H9 (cell line): ENCODE measurements at regions not wholly inside any gene's neighbourhood (a gene's known extent, or its start where the extent isn't known, plus 50 kb on each side); places are given as distances from the start of the nearest gene placed in this dataset.

Experiments used
- DNase-seq: peaks from one replicate; pipeline ENCODE4 v3.0.0-alpha.2; 2017
- H2AFZ ChIP-seq: one replicate; pipeline ENCODE4 v1.6.1; 2013; ENCODE audit warnings: mild to moderate bottlenecking, low read length, control low read depth, moderate library complexity
- H2AK5ac ChIP-seq: 2 replicates; pipeline ENCODE4 v1.6.1; 2013; ENCODE audit warnings: low read length, control low read depth, mixed read lengths; ENCODE audit not compliant: insufficient read length
- H2BK120ac ChIP-seq: one replicate; pipeline ENCODE4 v1.6.1; 2013; ENCODE audit warnings: low read depth, mild to moderate bottlenecking, low read length, control low read depth, inconsistent platforms; ENCODE audit not compliant: poor library complexity, severe bottlenecking
- H2BK12ac ChIP-seq: 2 replicates; pipeline ENCODE4 v1.6.1; 2013; ENCODE audit warnings: low read length, control low read depth, mixed read lengths, low read depth; ENCODE audit not compliant: insufficient read length
- H2BK15ac ChIP-seq: 2 replicates; pipeline ENCODE4 v1.6.1; 2013; ENCODE audit warnings: low read depth, low read length, control low read depth
- H2BK20ac ChIP-seq: one replicate; pipeline ENCODE4 v1.6.1; 2013; ENCODE audit warnings: low read depth, mild to moderate bottlenecking, low read length, control low read depth, inconsistent platforms; ENCODE audit not compliant: poor library complexity, severe bottlenecking
- H2BK5ac ChIP-seq: 2 replicates; pipeline ENCODE4 v1.6.1; 2013; ENCODE audit warnings: low read length, control low read depth, mixed read lengths; ENCODE audit not compliant: insufficient read length
- H3K14ac ChIP-seq: 2 replicates; pipeline ENCODE4 v1.6.1; 2013; ENCODE audit warnings: low read length, control low read depth; ENCODE audit not compliant: insufficient read depth
- H3K18ac ChIP-seq: 2 replicates; pipeline ENCODE4 v1.6.1; 2013; ENCODE audit warnings: low read depth, mild to moderate bottlenecking, mixed read lengths, low read length, control low read depth; ENCODE audit not compliant: insufficient read length
- H3K23ac ChIP-seq: 2 replicates; pipeline ENCODE4 v1.6.1; 2013; ENCODE audit warnings: low read length, control low read depth, mixed read lengths, low read depth; ENCODE audit not compliant: insufficient read length
- H3K23me2 ChIP-seq: 2 replicates; pipeline ENCODE4 v1.6.1; 2013; ENCODE audit warnings: low read depth, mild to moderate bottlenecking, mixed read lengths, low read length, control low read depth; ENCODE audit not compliant: insufficient read length, poor library complexity, severe bottlenecking
- H3K27ac ChIP-seq: 2 replicates; pipeline ENCODE4 v1.5.1; 2013; ENCODE audit warnings: low read length, control low read depth, mixed read lengths, low read depth; ENCODE audit not compliant: insufficient read length
- H3K27me3 ChIP-seq: 2 replicates; pipeline ENCODE4 v1.6.1; 2013; ENCODE audit warnings: low read length, control low read depth, inconsistent platforms; ENCODE audit not compliant: insufficient read depth
- H3K4ac ChIP-seq: 2 replicates; pipeline ENCODE4 v1.6.1; 2013; ENCODE audit warnings: low read depth, mild to moderate bottlenecking, control low read depth, inconsistent platforms, low read length, moderate library complexity
- H3K4me1 ChIP-seq: 2 replicates; pipeline ENCODE4 v1.6.1; 2013; ENCODE audit warnings: low read length, control low read depth, inconsistent platforms; ENCODE audit not compliant: insufficient read depth
- H3K4me2 ChIP-seq: 2 replicates; pipeline ENCODE4 v1.6.1; 2013; ENCODE audit warnings: low read length, control low read depth, mixed read lengths; ENCODE audit not compliant: insufficient read length, insufficient read depth
- H3K56ac ChIP-seq: 2 replicates; pipeline ENCODE4 v1.6.1; 2013; ENCODE audit warnings: low read depth, mild to moderate bottlenecking, mixed read lengths, low read length, control low read depth; ENCODE audit not compliant: insufficient read length
- H3K79me1 ChIP-seq: 2 replicates; pipeline ENCODE4 v1.6.1; 2013; ENCODE audit warnings: low read depth, mild to moderate bottlenecking, moderate library complexity, low read length, control low read depth, inconsistent platforms; ENCODE audit not compliant: insufficient read depth, poor library complexity, severe bottlenecking
- H3K79me2 ChIP-seq: 2 replicates; pipeline ENCODE4 v1.6.1; 2013; ENCODE audit warnings: low read length, control low read depth, inconsistent platforms; ENCODE audit not compliant: insufficient read depth
- H3K9ac ChIP-seq: 2 replicates; pipeline ENCODE4 v1.6.1; 2013; ENCODE audit warnings: low read length, control low read depth, mixed read lengths; ENCODE audit not compliant: insufficient read length; ENCODE audit errors: extremely low read depth
- H3K9me3 ChIP-seq: one replicate; pipeline ENCODE4 v1.6.1; 2013; ENCODE audit warnings: low read depth, low read length, inconsistent platforms; ENCODE audit not compliant: control insufficient read depth
- H3T11ph ChIP-seq: one replicate; pipeline ENCODE4 v1.6.1; 2013; ENCODE audit warnings: mild to moderate bottlenecking, low read length, control low read depth, inconsistent platforms
- H4K20me1 ChIP-seq: one replicate; pipeline ENCODE4 v1.6.1; 2013; ENCODE audit not compliant: control insufficient read depth, insufficient read length, insufficient read depth
- H4K5ac ChIP-seq: 2 replicates; pipeline ENCODE4 v1.6.1; 2013; ENCODE audit warnings: low read depth, mild to moderate bottlenecking, mixed read lengths, low read length, control low read depth; ENCODE audit not compliant: insufficient read length
- H4K8ac ChIP-seq: replicated peaks from 2 replicates; pipeline ENCODE4 v1.6.1; 2013; ENCODE audit warnings: low read length, control low read depth, mixed read lengths, low read depth; ENCODE audit not compliant: insufficient read length
- H4K91ac ChIP-seq: 2 replicates; pipeline ENCODE4 v1.6.1; 2013; ENCODE audit warnings: low read depth, mild to moderate bottlenecking, moderate library complexity, mixed read lengths, low read length, control low read depth; ENCODE audit not compliant: insufficient read length
- H3K27ac Mint-ChIP-seq, 3 experiments: 2 replicates in 2 of 3; 3 replicates in 1 of 3; pipeline ENCODE4 v1.8.0; 2020 to 2021; ENCODE audit warnings: mixed read lengths in 3 of 3, mild to moderate bottlenecking in 1 of 3, moderate library complexity in 1 of 3
- H3K27me3 Mint-ChIP-seq: 2 replicates; pipeline ENCODE4 v1.8.0; 2021; ENCODE audit warnings: low read depth, mild to moderate bottlenecking, moderate library complexity, mixed read lengths
- H3K36me3 Mint-ChIP-seq, 3 experiments: 2 replicates in 2 of 3; 3 replicates in 1 of 3; pipeline ENCODE4 v1.8.0; 2020 to 2021; ENCODE audit warnings: low read depth in 3 of 3, mixed read lengths in 3 of 3; ENCODE audit not compliant: insufficient read depth in 1 of 3
- H3K4me1 Mint-ChIP-seq, 2 experiments: 2 replicates each; pipeline ENCODE4 v1.8.0; 2020; ENCODE audit warnings: mixed read lengths in 2 of 2
- H3K4me3 Mint-ChIP-seq, 2 experiments: 2 replicates in 1 of 2; 3 replicates in 1 of 2; pipeline ENCODE4 v1.8.0; 2020 to 2021; ENCODE audit warnings: mild to moderate bottlenecking in 2 of 2, mixed read lengths in 2 of 2, moderate library complexity in 1 of 2
- H3K9me3 Mint-ChIP-seq, 2 experiments: 2 replicates in 1 of 2; 3 replicates in 1 of 2; pipeline ENCODE4 v1.8.0; 2020; ENCODE audit warnings: mild to moderate bottlenecking in 2 of 2, mixed read lengths in 2 of 2, moderate library complexity in 1 of 2
- CTCF ChIP-seq: fragments of 200-600 bp; sonication (generic); conservative IDR thresholded peaks from 3 replicates; pipeline ENCODE4 v1.8.0; 2021; ENCODE audit warnings: antibody characterized with exemption, mild to moderate bottlenecking
- WGBS: extraction: QIAGEN DNeasy Blood & Tissue Kit; methylation state at CpG from one replicate; pipeline ENCODE4 v1.1.7; 2013; ENCODE audit warnings: missing lambda C conversion rate, low lambda C conversion rate, mixed read lengths; ENCODE audit not compliant: insufficient read length; ENCODE audit errors: extremely low coverage; 5-methylcytosine and 5-hydroxymethylcytosine counted together

DNA sequence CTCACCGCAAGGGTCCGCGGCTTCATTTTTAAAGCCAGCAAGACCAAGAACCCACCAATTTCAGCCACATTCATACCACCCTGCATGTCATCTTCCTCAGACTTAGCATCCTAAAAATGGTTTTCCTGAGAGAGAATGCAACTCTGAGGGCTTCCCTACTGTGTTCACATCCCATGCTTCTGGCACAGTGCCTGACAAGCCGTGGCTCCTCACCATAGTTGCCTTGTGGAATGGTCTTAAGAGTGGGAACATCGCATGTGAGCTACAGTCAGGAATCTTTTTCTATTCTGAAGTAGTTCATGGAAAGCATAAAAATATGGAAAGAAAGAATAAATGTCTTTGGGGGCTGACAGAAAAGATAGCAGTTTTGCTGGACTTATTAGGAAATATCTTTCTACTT, 120.3 kb downstream of the RAP2B start:
- no peaks in the 10 kb centered on the region; a peak in 1 of 5 replicates for H3K9me3 Mint-ChIP-seq
- Histone ChIP-seq H2BK12ac (no peak overlapping the region), H2BK5ac (no peak overlapping the region), H4K20me1 (no peaks in the 10 kb centered on the region), H3K4ac (no peak overlapping the region), H3K9me3 (no peaks in the 10 kb centered on the region), H2BK120ac (no peak overlapping the region), H2AFZ (no peak overlapping the region), H2BK20ac (no peak overlapping the region), H4K8ac (no peak overlapping the region), H3K27me3 (no peaks in the 10 kb centered on the region), H4K91ac (no peak overlapping the region), H4K5ac (no peak overlapping the region), H2BK15ac (no peak overlapping the region), H3K14ac (no peak overlapping the region), H3T11ph (no peak overlapping the region), H3K4me2 (no peak overlapping the region), H3K4me1 (no peaks in the 10 kb centered on the region), H3K79me1 (no peaks in the 10 kb centered on the region), H2AK5ac (no peak overlapping the region), H3K56ac (no peak overlapping the region), H3K79me2 (no peaks in the 10 kb centered on the region), H3K23me2 (no peaks in the 10 kb centered on the region), H3K18ac (no peak overlapping the region), H3K9ac (no peak overlapping the region), H3K27ac (no peak overlapping the region), H3K23ac (no peak overlapping the region)
- no peaks in the 10 kb centered on the region for H3K36me3 Mint-ChIP-seq
- peaks cover 5% of the 10 kb centered on the region in 2 experiments; a peak in 2 of 4 replicates for H3K4me1 Mint-ChIP-seq
- H3K27me3 Mint-ChIP-seq, result no peaks in the 10 kb centered on the region
- WGBS, result no CpG with 5 or more reads among the region's 5 CpGs
- DNase-seq, result no peak
- H3K27ac Mint-ChIP-seq, result no peak overlapping the region; a peak in 1 of 7 replicates
- no peak overlapping the region for H3K4me3 Mint-ChIP-seq
- TF ChIP-seq CTCF, result no peak
